Neutrophil (primary cell): ENCODE measurements at regions not wholly inside any gene's neighbourhood (a gene's known extent, or its start where the extent isn't known, plus 50 kb on each side); places are given as distances from the start of the nearest gene placed in this dataset.

ENCODE experiments used
- H3K27ac ChIP-seq: fragments of 200-600 bp; sonication (generic); 2 replicates; pipeline ENCODE4 v1.5.1; 2016; ENCODE audit warnings: mild to moderate bottlenecking, moderate library complexity
- H3K27me3 ChIP-seq: fragments of 200-600 bp; sonication (generic); 2 replicates; pipeline ENCODE4 v1.6.0; 2016; ENCODE audit warnings: mild to moderate bottlenecking
- H3K36me3 ChIP-seq: fragments of 200-600 bp; sonication (generic); 2 replicates; pipeline ENCODE4 v1.5.1; 2017
- H3K4me1 ChIP-seq, 2 experiments: fragments of 200-600 bp in 1 of 2; sonication (generic) in 1 of 2; 1 replicate in 1 of 2; 2 replicates in 1 of 2; pipeline versions ENCODE4 v1.5.1 to v1.6.1; 2013 to 2016; ENCODE audit warnings: low read depth in 1 of 2, low read length in 1 of 2, mild to moderate bottlenecking in 1 of 2, moderate library complexity in 1 of 2; ENCODE audit not compliant: control insufficient read depth in 1 of 2, insufficient read depth in 1 of 2
- H3K4me3 ChIP-seq, 2 experiments: fragments of 200-600 bp in 1 of 2; sonication (generic) in 1 of 2; 1 replicate in 1 of 2; 2 replicates in 1 of 2; pipeline ENCODE4 v1.5.1; 2013 to 2016; ENCODE audit warnings: low read depth in 1 of 2, low read length in 1 of 2, mild to moderate bottlenecking in 1 of 2, moderate library complexity in 1 of 2
- H3K9me3 ChIP-seq: fragments of 200-600 bp; sonication (generic); 2 replicates; pipeline ENCODE4 v1.5.1; 2016
- TF ChIP-seq, protein P1 (sequence below): fragments of 200-600 bp; sonication (generic); IDR thresholded peaks from 2 replicates; pipeline ENCODE4 v1.5.1; 2016; ENCODE audit warnings: antibody characterized with exemption

DNA sequence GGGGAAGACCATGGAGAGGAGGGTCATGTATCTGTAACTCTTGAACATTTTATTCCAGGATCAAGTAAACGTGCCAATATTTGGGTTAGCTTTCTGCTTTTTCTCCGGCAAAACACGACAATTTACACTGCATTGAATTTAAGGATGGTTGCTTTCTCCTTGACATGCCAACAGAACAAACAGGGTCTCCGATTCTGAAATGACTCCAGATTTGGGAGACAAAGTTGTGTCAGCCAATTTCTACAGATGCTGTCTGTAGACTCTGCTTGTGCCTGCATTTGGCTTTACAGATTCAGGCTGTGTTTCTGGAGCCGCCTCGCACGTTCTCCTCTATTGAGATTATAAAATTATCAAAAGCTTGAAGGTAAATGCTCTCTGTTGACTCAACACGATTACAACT lies 207.0 kb downstream of the ASMT start:
- Histone ChIP-seq H3K4me1 (no peaks in the 10 kb centered on the region), H3K9me3 (no peaks in the 10 kb centered on the region), H3K4me3 (no peak overlapping the region), H3K27ac (no peak overlapping the region), H3K27me3 (no peaks in the 10 kb centered on the region), H3K36me3 (no peaks in the 10 kb centered on the region)
- TF ChIP-seq, protein P1, sequence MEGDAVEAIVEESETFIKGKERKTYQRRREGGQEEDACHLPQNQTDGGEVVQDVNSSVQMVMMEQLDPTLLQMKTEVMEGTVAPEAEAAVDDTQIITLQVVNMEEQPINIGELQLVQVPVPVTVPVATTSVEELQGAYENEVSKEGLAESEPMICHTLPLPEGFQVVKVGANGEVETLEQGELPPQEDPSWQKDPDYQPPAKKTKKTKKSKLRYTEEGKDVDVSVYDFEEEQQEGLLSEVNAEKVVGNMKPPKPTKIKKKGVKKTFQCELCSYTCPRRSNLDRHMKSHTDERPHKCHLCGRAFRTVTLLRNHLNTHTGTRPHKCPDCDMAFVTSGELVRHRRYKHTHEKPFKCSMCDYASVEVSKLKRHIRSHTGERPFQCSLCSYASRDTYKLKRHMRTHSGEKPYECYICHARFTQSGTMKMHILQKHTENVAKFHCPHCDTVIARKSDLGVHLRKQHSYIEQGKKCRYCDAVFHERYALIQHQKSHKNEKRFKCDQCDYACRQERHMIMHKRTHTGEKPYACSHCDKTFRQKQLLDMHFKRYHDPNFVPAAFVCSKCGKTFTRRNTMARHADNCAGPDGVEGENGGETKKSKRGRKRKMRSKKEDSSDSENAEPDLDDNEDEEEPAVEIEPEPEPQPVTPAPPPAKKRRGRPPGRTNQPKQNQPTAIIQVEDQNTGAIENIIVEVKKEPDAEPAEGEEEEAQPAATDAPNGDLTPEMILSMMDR = no peak

DNA sequence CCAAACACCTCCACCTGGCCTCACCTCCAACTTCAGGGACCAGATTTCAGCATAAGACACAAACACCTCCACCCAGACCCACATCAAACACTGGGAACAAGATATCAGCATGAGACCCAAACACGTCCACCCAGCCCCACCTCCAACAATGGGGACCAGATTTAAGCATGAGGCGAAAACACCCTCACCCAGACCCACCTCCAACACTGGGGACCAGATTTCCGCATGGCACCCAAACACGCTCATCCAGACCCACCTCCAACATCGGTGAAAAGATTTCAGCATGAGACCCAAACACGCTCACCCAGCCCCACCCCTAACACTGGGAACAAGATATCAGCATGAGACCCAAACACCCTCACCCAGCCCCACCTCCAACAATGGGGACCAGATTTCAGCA lies 210.0 kb downstream of the ASMT start:
- Histone ChIP-seq H3K27ac (no peak overlapping the region), H3K4me3 (no peak overlapping the region), H3K4me1 (no peaks in the 10 kb centered on the region), H3K27me3 (no peaks in the 10 kb centered on the region), H3K36me3 (no peaks in the 10 kb centered on the region), H3K9me3 (no peaks in the 10 kb centered on the region)
- TF ChIP-seq, protein P1 = no peak

DNA sequence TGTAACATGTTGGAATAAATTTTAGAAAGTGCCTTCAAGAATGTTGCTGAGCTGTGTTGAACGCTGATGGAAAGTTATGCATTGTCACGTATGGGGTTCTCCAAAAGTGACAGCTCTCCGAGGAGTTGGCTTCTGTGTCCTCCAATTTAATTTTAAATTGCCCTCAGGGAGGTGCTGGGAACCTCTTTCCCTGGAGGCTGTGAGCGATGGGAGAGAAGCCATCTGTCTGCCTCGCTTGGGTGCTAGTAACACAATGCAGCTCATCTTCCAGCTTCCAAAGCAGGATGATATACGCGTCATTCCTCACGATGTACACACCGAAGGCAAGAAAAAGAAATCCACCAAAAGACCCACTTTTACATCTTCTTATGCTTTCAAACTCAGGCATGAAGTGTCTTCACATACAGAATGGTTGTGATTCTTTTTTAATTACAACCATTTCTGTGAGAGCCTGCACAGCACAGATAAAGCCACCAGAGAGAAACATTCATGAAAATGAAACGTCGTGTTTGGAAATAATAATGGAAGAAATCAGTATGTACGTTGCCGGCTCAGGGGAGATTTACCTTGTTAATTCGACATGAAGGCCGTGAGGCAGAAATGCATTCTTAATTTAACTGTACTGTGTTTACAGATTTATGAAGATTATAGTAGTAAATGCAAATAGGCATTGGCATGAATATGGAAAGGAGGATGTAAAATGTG lies 218.9 kb downstream of the ASMT start:
- no peaks in the 10 kb centered on the region for H3K27me3 ChIP-seq
- H3K9me3 ChIP-seq = no peaks in the 10 kb centered on the region
- H3K4me1 ChIP-seq = no peaks in the 10 kb centered on the region
- no peak overlapping the region for H3K4me3 ChIP-seq
- no peaks in the 10 kb centered on the region for H3K36me3 ChIP-seq
- H3K27ac ChIP-seq = no peak overlapping the region
- TF ChIP-seq, protein P1 = no peak

DNA sequence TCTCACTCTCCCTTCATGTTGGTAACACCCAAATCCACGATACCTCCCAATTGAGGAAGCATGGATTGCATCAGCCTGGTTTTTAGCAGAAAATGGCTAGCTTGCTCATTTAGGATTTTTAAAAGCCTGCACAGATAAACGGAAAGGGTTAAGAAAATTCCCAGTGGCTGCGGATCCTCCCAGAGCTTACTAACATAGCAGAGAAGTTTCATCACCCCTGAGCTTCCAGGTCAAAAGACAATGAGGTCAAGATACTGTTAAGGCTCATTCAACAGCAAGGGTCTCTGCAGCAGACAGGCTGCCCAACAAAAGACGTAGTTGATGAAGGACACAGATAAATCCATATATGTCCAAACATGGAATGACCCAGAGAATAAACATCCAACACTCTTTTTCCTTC lies 220.2 kb downstream of the ASMT start:
- H3K27ac ChIP-seq = no peak overlapping the region
- H3K27me3 ChIP-seq = no peaks in the 10 kb centered on the region
- H3K4me3 ChIP-seq = no peak overlapping the region
- TF ChIP-seq, protein P1 = no peak
- H3K36me3 ChIP-seq = no peaks in the 10 kb centered on the region
- no peaks in the 10 kb centered on the region for H3K4me1 ChIP-seq
- no peaks in the 10 kb centered on the region for H3K9me3 ChIP-seq

DNA sequence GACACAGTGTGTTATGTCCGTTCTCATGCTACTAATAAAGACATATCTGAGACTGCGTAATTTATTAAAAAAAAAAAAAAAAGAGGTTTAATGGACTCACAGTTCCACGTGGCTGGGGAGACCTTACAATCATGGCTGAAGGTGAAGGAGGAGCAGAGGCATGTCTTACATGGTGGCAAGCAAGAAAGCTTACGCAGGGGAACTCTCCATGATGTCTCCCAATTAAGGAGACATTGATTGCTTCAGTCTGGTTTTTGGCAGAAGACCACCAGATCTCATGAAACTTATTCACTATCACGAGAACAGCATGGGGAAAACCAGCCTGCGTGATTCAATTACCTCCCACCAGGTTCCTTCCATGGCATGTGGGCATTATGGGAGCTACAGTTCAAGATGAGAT lies 221.8 kb downstream of the ASMT start:
- H3K36me3 ChIP-seq = no peaks in the 10 kb centered on the region
- H3K27ac ChIP-seq = no peak overlapping the region
- H3K27me3 ChIP-seq = no peaks in the 10 kb centered on the region
- no peaks in the 10 kb centered on the region for H3K9me3 ChIP-seq
- TF ChIP-seq, protein P1 = no peak
- H3K4me3 ChIP-seq = no peak overlapping the region
- H3K4me1 ChIP-seq = no peaks in the 10 kb centered on the region
